ENCODE measurements at regions not wholly inside any gene's neighbourhood (a gene's known extent, or its start where the extent isn't known, plus 50 kb on each side); places are given as distances from the start of the nearest gene placed in this dataset.
"Not testable (repeated sequence)": the region's sequence is repeated elsewhere in the genome, so short reads cannot be mapped to it uniquely, and the experiment has no call there.

GRCh38 chr10:53543410-53543809 is 770.8 kb upstream of the MBL2 start:
- intact Hi-C loops (cut with micrococcal nuclease), result no loop called here

- intact Hi-C loops (cut with micrococcal nuclease), result no loop called here
These were observed 764.9 kb upstream of the MBL2 start for GRCh38 chr10:53537508-53537907.

DNA sequence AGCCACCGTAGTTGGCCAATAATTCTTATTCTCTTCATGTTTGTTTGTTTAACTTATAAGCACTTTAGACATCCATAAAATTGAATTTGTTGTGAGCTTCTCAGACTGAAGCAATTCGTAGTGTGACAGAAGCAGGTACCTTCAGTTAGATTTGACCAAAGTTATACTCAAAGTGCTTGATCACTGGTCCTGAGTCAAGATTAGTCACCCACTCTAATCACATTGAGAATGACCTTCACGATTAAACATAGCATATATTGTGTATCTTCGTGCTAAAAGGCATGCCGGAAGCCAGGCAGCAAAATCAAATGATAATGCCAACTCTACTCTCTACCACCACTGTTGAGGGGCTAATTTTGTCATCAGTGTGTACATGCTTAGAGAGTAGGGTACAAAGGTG is 763.7 kb upstream of the MBL2 start:
- intact Hi-C loops (cut with micrococcal nuclease), result no loop called here

GRCh38 chr10:53534428-53534827 is 761.8 kb upstream of the MBL2 start:
- intact Hi-C loops (cut with micrococcal nuclease), result no loop called here

- intact Hi-C loops (cut with micrococcal nuclease), result no loop called here
These were observed 756.4 kb upstream of the MBL2 start for GRCh38 chr10:53528974-53529373.

DNA sequence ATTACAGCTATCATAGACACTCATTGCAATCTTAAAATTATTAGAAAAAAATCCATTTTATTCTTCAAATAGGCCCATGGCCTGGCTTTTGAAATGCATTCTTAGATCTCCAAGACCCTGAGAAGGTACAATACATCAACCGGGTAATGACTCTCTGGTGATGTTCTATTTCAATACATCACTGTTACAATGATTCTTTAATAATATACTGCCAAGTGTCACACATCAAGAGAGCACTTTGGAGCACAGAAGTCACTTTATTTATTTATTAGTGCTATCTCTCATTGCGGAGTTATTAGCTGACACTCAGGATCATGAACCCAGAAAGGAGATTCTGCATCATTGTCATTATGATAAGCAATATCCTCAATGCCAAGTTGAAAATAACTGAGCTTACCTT is 748.5 kb upstream of the MBL2 start:
- intact Hi-C loops (cut with micrococcal nuclease), result no loop called here

DNA sequence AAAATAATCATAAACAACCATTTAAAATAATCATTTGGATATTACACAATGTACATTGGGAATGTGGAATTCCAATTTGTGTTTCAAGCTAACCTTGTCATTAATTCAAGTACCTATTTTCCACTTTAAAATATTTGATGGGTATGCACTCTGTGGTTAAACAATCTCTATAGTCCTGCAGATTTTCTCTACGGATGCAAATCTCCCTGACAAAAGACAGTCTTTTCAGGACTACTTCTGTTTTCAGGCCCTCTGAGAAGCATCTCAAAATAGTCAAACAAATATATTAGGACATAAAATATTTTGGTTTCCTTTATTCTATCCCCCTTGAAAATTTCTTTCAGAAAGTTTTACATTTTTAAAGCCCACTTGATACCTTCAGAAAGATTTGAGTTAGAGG is 735.6 kb upstream of the MBL2 start:
- intact Hi-C loops (cut with micrococcal nuclease), result no loop called here

GRCh38 chr10:53504492-53504891 is 731.9 kb upstream of the MBL2 start:
- intact Hi-C loops (cut with micrococcal nuclease), result not testable (repeated sequence)

DNA sequence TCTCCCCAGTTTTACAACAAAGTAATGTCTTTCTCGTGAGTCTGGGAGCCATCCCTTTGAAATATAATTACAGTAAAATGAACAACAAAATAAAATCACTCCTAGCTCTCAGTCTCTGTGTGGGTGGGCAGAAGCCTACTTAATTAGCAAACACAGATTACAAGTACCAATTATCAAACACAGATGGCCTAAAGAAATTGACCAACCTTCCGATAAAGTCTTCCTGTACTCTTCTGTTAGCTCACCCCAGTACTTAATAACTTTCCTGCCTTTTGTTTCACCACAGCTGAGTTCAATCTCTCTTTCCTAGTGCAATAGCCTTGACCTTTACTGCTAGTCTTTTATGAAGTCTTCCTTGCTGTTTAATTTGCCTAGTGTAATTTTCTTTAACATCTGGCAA is 719.2 kb upstream of the MBL2 start:
- intact Hi-C loops (cut with micrococcal nuclease), result loop anchor here (5.0 kb wide), 1 partner anchor 564 kb away; no protein-coding TSS in a partner anchor

DNA sequence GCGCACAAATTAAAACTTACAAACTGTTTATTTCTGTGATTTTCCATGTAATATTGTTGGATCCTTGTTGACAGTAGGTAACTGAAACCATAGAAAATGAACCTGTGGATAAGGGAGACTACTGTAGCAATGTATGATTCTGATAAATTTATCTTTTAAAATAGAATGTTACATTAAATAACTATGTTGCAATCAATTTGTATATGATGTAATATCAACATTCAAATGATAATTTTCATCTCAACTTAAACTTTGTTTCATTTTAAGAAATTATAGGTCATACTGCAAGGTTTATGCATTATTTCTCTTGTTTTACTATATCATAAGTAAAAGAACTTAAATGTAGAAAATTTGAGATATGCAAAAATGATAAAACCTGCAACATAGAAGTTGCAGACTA is 718.0 kb upstream of the MBL2 start:
- intact Hi-C loops (cut with micrococcal nuclease), result loop anchor here (5.0 kb wide), 1 partner anchor 563 kb away; no protein-coding TSS in a partner anchor

DNA sequence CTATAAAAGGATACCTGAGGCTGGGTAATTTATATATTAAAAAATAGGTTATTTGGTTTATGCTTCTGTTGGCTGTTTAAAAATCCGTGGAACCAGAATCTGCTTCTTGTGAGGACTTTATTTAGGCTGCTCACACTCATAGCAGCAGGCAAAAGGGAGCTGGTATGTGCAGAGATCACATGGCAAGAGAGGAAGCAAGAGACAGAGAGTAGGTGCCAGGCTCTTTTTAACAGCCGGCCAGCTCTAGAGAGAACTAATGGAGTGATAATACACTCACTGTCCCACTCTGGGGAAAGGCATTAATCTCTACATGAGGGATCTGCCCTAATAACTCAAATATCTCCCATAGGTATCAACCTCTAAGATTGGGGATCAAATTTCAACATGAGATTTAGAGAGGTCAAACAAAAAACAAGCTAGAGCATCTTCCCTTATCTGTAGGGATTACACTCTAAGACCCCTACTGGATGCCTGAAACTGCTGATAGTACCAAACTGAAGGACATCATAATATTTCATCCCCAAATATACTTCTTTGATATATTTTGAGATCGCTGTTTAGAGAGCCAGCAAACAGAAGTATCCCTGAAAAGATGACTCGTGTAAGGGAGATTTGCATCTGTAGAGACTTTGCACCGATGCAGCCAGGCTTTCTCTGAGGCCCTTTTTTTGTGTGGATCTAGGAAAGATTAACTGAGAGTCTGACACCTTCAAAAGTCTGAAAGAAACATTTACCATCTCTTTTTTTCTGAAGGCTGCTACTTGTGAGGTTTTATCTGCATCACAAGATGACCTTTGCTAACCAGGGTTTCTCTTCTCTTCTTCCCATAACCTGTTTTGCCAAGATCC is 717.0 kb upstream of the MBL2 start:
- intact Hi-C loops (cut with micrococcal nuclease), result loop anchor here (5.0 kb wide), 1 partner anchor 562 kb away; no protein-coding TSS in a partner anchor

DNA sequence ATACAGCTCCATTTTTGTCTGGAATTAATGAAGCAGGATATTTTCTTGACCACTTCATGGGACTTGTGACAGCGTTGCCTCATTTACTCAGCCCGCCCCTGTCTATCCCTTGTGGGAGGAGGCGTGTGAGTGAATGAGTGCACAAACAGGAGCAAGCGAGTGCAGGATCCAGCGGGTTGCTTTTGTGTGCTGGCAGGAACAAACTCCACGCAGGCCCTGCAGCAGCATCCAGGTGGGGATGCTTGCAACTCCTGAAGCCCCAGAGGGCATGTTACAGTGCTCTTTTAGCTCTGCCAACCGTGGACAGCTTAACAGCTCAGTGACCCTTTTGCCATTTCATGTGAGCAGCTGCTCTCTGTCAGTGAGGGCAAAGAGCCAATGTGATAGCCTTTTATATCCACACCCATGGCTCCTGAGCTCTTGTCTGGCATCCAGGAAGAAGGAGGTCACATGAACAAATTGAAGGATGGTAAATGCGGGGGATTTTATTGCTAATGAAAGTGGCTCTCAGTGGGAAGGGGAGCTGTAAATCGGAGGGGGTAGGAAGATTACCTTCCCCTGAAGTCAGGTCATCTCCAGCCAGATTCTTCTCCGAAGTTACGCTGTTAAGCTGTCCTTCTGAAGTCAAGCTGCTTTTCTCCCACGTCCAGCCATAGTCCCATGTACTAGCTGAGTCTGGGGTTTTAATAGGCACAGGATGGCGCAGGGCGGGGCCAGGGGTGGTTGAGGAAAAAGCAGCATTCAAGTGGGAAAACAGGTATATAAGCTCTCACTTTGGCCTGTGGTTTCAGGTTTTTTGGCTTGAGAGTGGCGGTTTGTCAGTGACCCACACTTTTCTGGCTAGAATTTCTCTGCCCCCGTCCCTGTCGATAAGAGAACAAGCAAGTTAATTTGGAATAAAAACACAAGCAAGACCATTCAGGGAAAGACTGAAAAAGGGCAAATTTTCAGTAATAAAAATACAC is 714.7 kb upstream of the MBL2 start:
- intact Hi-C loops (cut with micrococcal nuclease), result no loop called here

GRCh38 chr10:53485422-53485821 is 712.8 kb upstream of the MBL2 start:
- intact Hi-C loops (cut with micrococcal nuclease), result not testable (repeated sequence)

- intact Hi-C loops (cut with micrococcal nuclease), result no loop called here
These were observed 706.8 kb upstream of the MBL2 start for GRCh38 chr10:53479365-53479764.

- intact Hi-C loops (cut with micrococcal nuclease), result no loop called here
These were observed 704.7 kb upstream of the MBL2 start for GRCh38 chr10:53477313-53477675.

DNA sequence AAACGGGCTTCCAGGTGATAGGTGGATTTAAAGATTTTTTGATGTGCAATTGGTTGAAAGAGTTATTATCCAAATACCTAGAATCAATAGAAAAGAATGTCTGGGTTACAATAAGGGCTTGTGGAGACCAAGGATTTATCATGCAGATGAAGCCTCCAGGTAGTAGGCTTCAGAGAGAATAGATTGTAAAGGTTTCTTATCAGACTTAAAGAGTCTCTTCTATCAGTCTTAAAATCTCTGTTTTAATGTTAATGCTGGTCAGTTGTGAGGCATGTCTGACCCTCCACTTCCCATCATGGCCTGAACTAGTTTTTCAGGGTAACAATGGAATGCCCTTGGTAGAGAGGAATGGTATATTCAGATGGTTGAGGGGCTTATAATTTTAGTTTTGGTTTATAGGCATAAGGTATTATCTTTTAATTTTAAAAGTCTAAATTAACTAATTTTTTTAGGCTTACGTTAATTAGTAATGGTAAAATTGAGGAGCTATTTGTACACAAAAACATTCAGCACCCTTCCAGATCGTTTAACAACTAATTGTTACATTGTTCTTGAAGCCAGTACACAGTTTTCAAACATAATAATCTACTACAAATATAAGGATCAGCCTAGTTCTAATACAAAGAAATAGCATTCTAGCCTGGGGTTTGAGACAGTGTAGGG is 704.2 kb upstream of the MBL2 start:
- intact Hi-C loops (cut with micrococcal nuclease), result no loop called here

DNA sequence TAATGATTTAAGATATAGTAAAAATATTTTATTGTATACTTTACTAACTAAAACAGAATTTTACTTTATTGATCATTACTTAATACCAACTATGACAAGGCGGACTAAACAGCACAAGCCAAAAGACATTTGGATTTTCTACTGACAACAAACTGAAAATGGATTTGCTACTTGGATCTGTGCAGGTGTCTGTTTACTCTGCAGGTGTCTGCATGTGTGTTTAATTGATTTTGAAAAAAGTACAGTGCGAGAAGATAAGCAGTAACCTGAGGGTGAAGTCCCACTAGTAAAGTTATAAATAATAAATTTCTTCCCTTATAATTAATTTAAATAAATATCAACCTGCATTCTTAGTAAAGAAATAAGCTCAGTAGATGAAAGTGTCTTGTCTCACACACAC is 696.8 kb upstream of the MBL2 start:
- intact Hi-C loops (cut with micrococcal nuclease), result no loop called here

DNA sequence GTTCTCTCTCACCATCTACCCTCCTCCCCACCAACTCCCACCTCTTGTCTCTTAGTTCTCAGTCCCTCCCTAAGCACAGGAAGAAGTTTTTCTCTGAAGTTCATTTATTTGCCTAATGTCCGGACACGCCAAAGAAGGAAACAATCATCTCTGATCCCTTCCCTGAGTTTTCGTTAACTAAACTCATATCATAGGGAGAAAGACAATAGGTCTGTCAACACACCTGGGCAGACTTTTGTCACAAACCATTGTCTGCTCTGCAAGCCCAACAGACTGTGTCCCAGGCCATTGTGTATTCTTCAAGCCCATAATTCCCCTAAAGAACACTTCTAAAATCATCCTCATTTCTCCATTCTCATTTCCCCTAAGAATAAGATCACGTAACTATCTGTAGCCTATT is 691.0 kb upstream of the MBL2 start:
- intact Hi-C loops (cut with micrococcal nuclease), result no loop called here

DNA sequence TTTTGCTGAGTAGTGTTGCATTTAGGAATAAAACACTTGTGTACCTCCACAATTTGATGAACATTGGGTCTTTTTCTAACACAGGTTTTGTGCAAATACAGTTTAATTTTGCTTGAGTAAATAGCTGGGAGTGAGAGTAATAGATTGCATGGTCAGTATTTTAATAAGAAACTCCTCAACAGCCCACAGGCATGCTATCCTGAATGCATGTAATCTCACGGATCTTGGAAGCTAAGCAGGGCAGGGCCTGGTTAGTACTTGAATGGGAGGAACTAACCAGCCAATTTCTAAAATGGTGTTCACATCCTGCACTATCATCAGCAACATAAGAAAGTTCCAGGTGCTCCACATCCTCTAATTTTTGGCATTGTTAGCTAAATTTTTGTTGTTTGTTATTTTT is 685.4 kb upstream of the MBL2 start:
- intact Hi-C loops (cut with micrococcal nuclease), result no loop called here

DNA sequence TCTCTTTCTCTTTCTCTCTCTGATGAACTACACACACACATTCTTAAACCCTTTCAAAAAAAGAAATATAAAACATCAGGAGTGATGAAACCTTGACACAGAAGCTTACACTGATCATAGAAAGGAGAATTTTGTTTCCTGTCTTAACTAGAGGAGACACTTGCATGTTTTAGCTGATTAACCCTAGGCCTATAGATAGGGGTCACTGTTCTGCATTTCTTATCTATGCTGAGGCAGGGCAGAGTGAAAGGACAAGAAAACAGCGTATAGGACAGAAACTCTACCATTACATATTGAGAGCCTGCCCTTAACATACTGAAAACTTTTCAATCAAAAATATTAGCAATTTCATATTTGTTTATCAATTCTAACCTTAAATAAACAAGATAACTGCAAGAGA is 680.6 kb upstream of the MBL2 start:
- intact Hi-C loops (cut with micrococcal nuclease), result no loop called here

GRCh38 chr10:53447576-53447975 is 675.0 kb upstream of the MBL2 start:
- intact Hi-C loops (cut with micrococcal nuclease), result no loop called here

GRCh38 chr10:53441843-53442242 is 669.3 kb upstream of the MBL2 start:
- intact Hi-C loops (cut with micrococcal nuclease), result no loop called here

All from T-helper 1 cell treated with Interleukin-12 subunit alpha and Interleukin-12 subunit beta and Interleukin-4 antibody, amounts not matched to agents 30 ng/mL and 1 ng/mL, for 36 hours (primary cell).